PFSK-1 (cell line): ENCODE measurements at regions not wholly inside any gene's neighbourhood (a gene's known extent, or its start where the extent isn't known, plus 50 kb on each side); places are given as distances from the start of the nearest gene placed in this dataset.

Experiments
- POLR2AphosphoS5 ChIP-seq: IDR thresholded peaks from 2 replicates; pipeline ENCODE4 v1.6.1; 2012; ENCODE audit warnings: low read depth, mild to moderate bottlenecking, control low read depth, low read length, moderate library complexity
- REST ChIP-seq, 2 experiments: IDR thresholded peaks; 2 replicates each; pipeline versions ENCODE4 v1.6.1 to v1.8.0; 2011 to 2012; ENCODE audit warnings: low read depth in 2 of 2, low read length in 2 of 2, control low read depth in 1 of 2, inconsistent platforms in 1 of 2, mild to moderate bottlenecking in 1 of 2, moderate library complexity in 1 of 2; ENCODE audit not compliant: insufficient read depth in 1 of 2
- TAF1 ChIP-seq: IDR thresholded peaks from 2 replicates; pipeline ENCODE4 v1.6.1; 2012; ENCODE audit warnings: low read length, control low read depth, borderline replicate concordance; ENCODE audit not compliant: insufficient read depth

GRCh38 chr3:135500034-135500433, 465.5 kb upstream of the PPP2R3A start:
- TF ChIP-seq TAF1 (no peak), POLR2AphosphoS5 (no peak), REST (IDR thresholded peaks at IDR 0.05; ENCODE audit: insufficient read depth in 1 of 2, low read depth in 2 of 2, low read length in 2 of 2) (no peak)
